Heart right ventricle (tissue), 16 donors: ENCODE measurements at regions not wholly inside any gene's neighbourhood (a gene's known extent, or its start where the extent isn't known, plus 50 kb on each side); places are given as distances from the start of the nearest gene placed in this dataset.
"Not testable (repeated sequence)": the region's sequence is repeated elsewhere in the genome, so short reads cannot be mapped to it uniquely, and the experiment has no call there.

Source experiments
- ATAC-seq, 8 donors: fragments of 200-7000 bp; cut with Tn5 transposase; one replicate each; pipeline ENCODE4 v1.9.1; 2020; ENCODE audit warnings: mild to moderate bottlenecking in 8 of 8, moderate library complexity in 8 of 8, moderate number of reproducible peaks in 1 of 8
- DNase-seq, 2 donors: peaks; one replicate each; pipeline ENCODE4 v3.0.0-alpha.2; 2020
- H3K27ac ChIP-seq, 10 donors: fragments of 200-600 bp; sonication (generic) in 2 of 10; one replicate each; pipeline versions ENCODE4 v1.5.0 to v1.8.0; 2020 to 2022; ENCODE audit warnings: mild to moderate bottlenecking in 3 of 10
- H3K27me3 ChIP-seq, 7 donors: fragments of 200-600 bp; one replicate each; pipeline ENCODE4 v1.8.0; 2021 to 2022; ENCODE audit warnings: mild to moderate bottlenecking in 2 of 7
- H3K36me3 ChIP-seq, 9 donors: fragments of 200-600 bp; sonication (generic) in 1 of 9; one replicate each; pipeline versions ENCODE4 v1.5.0 to v1.8.0; 2020 to 2022; ENCODE audit warnings: mild to moderate bottlenecking in 2 of 9
- H3K4me1 ChIP-seq, 9 donors: fragments of 200-600 bp; sonication (generic) in 1 of 9; one replicate each; pipeline versions ENCODE4 v1.5.0 to v1.8.0; 2020 to 2022; ENCODE audit warnings: mild to moderate bottlenecking in 4 of 9
- H3K4me3 ChIP-seq, 10 donors: fragments of 200-600 bp; sonication (generic) in 2 of 10; one replicate each; pipeline versions ENCODE4 v1.5.0 to v1.8.0; 2020 to 2022; ENCODE audit warnings: mild to moderate bottlenecking in 7 of 10, moderate library complexity in 2 of 10
- H3K9me3 ChIP-seq, 11 donors: fragments of 200-600 bp in 10 of 11; sonication (generic) in 2 of 11; one replicate each; pipeline versions ENCODE4 v1.5.0 to v1.8.0; 2013 to 2022; ENCODE audit warnings: mild to moderate bottlenecking in 2 of 11, control low read depth in 1 of 11, moderate library complexity in 1 of 11
- WGBS, 2 donors: extraction: QIAGEN DNeasy Blood & Tissue Kit; methylation state at CpG; one replicate each; pipeline ENCODE4 v1.1.7; 2013; ENCODE audit warnings: inconsistent platforms in 1 of 2; 5-methylcytosine and 5-hydroxymethylcytosine counted together
- intact Hi-C, 10 donors: fragments of 100-400 bp; cut with DNase I; formaldehyde crosslinking; loops; one replicate each; pipeline versions ENCODE4 v1.11.1 to v1.14.2; 2022
- TF ChIP-seq, protein P1 (sequence below), 9 donors: fragments of 200-600 bp; sonication (generic) in 2 of 9; IDR thresholded peaks; one replicate each; pipeline versions ENCODE4 v1.5.0 to v1.8.0; 2021 to 2022; ENCODE audit warnings: antibody characterized with exemption in 9 of 9, mild to moderate bottlenecking in 5 of 9, moderate library complexity in 1 of 9
- donor health status: Arrhythmogenic right ventricular cardiomyopathy.
- donor health status: ischemic (EF 13 %, LVEDD 7.1; RV severe dilation, severe dysfunction).
- donor health status: healthy with polysubstance abuse.
- donor health status: DM: no; HTN: yes; CAD: no.
- donor health status: DM: no; HTN: no; CAD: no.
- donor health status: ischemic (EF 25% LVEDD 6.9; RV normal size, moderate dysfunction).
- donor health status: ischemic (EF 25% LVEDD 5.7; RV mildly dilated, moderate dysfunction).
- donor health status: healthy.
- donor health status: DM: yes; HTN: yes; CAD: no.
- donor health status: Ischemic cardiomyopathy.
- donor health status: ischemic (EF 35%, LVEDD 5.7; RV mildly dilated, moderate dysfunction).
- donor health status: nonischemic (EF 11% LVEDD 7.7; RV severe dilation, severe dysfunction).
- donor health status: DM: yes; HTN: yes; CAD: no.
- donor health status: PGD.
- donor health status: ischemic (EF 29% LVEDD 5.4; RV normal size, mild dysfunction).
- donor health status: nonischemic (EF 23%, LVEDD 6.1; RV moderate dilation, normal function).

- ATAC-seq (no peak), DNase-seq (no peak)
- no peaks in the 10 kb centered on the region for H3K27me3 ChIP-seq
- 47 to 49% methylated on average over 3 of the region's 3 CpGs for WGBS, 2 donors
- no peak overlapping the region for H3K27ac ChIP-seq
- H3K36me3 ChIP-seq, result no peaks in the 10 kb centered on the region
- H3K4me1 ChIP-seq, result no peaks in the 10 kb centered on the region
- intact Hi-C loops, result no loop called here
- no peak overlapping the region for H3K4me3 ChIP-seq
- no peaks in the 10 kb centered on the region for H3K9me3 ChIP-seq
- TF ChIP-seq, protein P1, sequence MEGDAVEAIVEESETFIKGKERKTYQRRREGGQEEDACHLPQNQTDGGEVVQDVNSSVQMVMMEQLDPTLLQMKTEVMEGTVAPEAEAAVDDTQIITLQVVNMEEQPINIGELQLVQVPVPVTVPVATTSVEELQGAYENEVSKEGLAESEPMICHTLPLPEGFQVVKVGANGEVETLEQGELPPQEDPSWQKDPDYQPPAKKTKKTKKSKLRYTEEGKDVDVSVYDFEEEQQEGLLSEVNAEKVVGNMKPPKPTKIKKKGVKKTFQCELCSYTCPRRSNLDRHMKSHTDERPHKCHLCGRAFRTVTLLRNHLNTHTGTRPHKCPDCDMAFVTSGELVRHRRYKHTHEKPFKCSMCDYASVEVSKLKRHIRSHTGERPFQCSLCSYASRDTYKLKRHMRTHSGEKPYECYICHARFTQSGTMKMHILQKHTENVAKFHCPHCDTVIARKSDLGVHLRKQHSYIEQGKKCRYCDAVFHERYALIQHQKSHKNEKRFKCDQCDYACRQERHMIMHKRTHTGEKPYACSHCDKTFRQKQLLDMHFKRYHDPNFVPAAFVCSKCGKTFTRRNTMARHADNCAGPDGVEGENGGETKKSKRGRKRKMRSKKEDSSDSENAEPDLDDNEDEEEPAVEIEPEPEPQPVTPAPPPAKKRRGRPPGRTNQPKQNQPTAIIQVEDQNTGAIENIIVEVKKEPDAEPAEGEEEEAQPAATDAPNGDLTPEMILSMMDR (IDR thresholded peaks at IDR 0.05), result no peak
These were observed 227.2 kb downstream of the SLCO4C1 start for GRCh38 chr5:102068870-102069269.

- no peak overlapping the region for H3K27ac ChIP-seq
- TF ChIP-seq, protein P1 (IDR thresholded peaks at IDR 0.05), result no peak
- H3K4me3 ChIP-seq, result no peak overlapping the region
- no peaks in the 10 kb centered on the region for H3K27me3 ChIP-seq
- no peak for DNase-seq
- intact Hi-C loops, result no loop called here
- ATAC-seq, result no peak
- H3K9me3 ChIP-seq, result peaks cover 0 to 3% (median 0%) of the 10 kb centered on the region in 11 donors
- no peaks in the 10 kb centered on the region for H3K4me1 ChIP-seq
- no peaks in the 10 kb centered on the region for H3K36me3 ChIP-seq
These were observed 246.6 kb downstream of the SLCO4C1 start for GRCh38 chr5:102049517-102049916.

GRCh38 chr5:102048940-102049339, 247.1 kb downstream of the SLCO4C1 start:
- intact Hi-C loops, result no loop called here
- Histone ChIP-seq H3K9me3 (peaks cover 0 to 3% (median 0%) of the 10 kb centered on the region in 11 donors), H3K27ac (no peak overlapping the region), H3K27me3 (no peaks in the 10 kb centered on the region), H3K36me3 (no peaks in the 10 kb centered on the region), H3K4me1 (no peaks in the 10 kb centered on the region), H3K4me3 (no peak overlapping the region)
- no peak for ATAC-seq
- DNase-seq, result no peak
- WGBS, 2 donors, result 91 to 96% methylated on average over 1 of the region's 1 CpG
- TF ChIP-seq, protein P1 (IDR thresholded peaks at IDR 0.05), result no peak

DNA sequence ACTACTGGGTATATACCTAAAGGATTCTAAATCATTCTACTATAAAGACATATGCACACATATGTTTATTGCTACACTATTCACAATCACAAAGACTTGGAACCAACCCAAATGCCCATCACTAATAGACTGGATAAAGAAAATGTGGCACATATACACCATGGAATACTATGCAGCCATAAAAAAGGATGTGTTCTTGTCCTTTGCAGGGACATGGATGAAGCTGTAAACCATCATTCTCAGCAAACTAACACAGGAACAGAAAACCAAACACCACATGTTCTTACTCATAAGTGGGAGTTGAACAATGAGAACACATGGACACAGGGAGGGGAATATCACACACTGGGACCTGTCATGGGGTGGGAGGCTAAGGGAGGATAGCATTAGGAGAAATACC, 249.0 kb downstream of the SLCO4C1 start:
- H3K9me3 ChIP-seq, H3K27me3 ChIP-seq, DNase-seq, H3K4me1 ChIP-seq, H3K36me3 ChIP-seq, H3K4me3 ChIP-seq, ATAC-seq, intact Hi-C loops, H3K27ac ChIP-seq: not testable (repeated sequence)

DNA sequence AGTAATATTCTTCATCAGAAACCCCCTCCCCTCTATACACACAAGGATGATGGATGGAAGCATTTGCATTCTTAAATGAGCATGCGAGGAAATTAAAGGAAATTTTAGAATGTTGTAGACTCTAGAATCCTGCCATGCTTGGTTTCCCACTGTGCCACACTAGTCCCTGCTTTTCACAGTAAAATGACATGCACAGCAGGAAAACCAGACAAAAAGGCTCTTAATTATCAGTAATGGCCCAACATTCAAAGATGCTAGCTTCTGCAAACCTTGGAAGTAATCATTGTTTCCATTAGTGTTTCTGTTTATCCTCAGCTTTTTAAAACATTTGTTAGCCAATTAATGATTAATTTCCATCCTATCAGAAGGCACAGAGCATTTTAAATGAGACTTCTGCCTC, 255.8 kb downstream of the SLCO4C1 start:
- 70 to 76% methylated on average over 1 of the region's 1 CpG for WGBS, 2 donors
- TF ChIP-seq, protein P1 (IDR thresholded peaks at IDR 0.05), result no peak

More for the DNA sequence above, 255.8 kb downstream of the SLCO4C1 start:
- intact Hi-C loops, result no loop called here
- no peaks in the 10 kb centered on the region for H3K27me3 ChIP-seq
- no peaks in the 10 kb centered on the region for H3K9me3 ChIP-seq
- ATAC-seq, result no peak
- DNase-seq, result no peak
- no peaks in the 10 kb centered on the region for H3K4me1 ChIP-seq
- H3K36me3 ChIP-seq, result no peaks in the 10 kb centered on the region
- no peak overlapping the region for H3K4me3 ChIP-seq
- H3K27ac ChIP-seq, result no peak overlapping the region
